ENCODE measurements at regions not wholly inside any gene's neighbourhood (a gene's known extent, or its start where the extent isn't known, plus 50 kb on each side); places are given as distances from the start of the nearest gene placed in this dataset.
"Not testable (repeated sequence)": the region's sequence is repeated elsewhere in the genome, so short reads cannot be mapped to it uniquely, and the experiment has no call there.

DNA sequence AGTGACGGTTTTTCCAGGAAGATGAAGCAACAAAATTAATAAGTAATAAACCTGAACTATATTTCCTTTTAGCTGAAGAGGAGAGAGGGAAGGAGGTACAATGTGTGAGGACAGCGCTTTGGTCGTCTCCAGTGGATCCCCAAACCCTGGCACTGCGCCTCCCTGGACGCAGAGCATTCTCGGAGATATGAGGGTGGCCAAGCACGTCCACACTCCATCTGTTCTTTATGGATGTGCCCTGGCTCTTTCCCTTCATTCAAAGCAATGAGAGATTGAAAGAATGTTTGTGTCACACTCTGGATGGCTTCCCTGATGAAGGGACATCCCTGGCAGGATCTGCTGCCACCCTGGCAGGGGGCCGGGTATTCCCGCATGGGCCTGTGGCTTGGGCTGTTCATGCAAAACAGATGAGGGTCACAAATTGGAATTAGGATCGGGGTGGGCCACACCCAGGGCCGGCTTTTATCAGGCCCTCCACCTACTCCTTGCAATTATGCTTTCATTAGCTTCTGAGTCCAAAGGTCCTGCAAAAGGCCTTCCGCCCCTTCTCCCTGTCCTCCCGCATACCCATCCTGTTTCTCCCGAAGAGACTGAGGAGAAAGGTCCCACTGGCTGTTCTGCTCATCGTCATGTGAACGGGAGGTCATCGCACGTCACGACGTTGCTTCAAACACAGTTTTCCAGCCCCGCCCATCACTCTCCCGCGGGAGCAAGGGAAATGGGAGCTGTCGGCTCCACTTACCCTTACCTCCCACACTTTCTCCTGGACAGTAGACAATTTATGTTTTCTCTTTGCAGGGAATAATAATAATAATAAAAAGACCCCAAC, 286.1 kb upstream of the IRX4 start:
- no peak for DNase-seq (ENCODE audit: low read depth)

DNA sequence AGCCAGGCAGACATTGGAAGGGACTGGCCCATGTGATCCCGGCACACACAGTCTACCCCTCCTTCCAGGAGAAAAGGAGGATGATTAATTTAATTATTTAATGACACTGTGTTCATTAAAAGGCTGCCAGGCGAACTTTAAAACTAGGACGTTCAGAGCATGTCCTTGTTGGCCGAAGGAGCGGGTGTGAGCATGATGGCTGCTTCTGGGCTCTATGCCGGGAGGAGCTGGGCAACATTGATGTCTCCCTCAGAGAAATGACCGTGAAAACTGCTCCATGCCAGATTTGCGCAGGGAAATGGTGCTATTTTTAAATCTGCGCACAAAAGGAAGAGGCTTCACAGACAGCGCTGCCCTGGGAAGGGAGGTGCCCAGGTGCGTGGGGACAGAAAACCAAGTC, 284.9 kb upstream of the IRX4 start:
- DNase-seq (ENCODE audit: low read depth) = no peak

DNA sequence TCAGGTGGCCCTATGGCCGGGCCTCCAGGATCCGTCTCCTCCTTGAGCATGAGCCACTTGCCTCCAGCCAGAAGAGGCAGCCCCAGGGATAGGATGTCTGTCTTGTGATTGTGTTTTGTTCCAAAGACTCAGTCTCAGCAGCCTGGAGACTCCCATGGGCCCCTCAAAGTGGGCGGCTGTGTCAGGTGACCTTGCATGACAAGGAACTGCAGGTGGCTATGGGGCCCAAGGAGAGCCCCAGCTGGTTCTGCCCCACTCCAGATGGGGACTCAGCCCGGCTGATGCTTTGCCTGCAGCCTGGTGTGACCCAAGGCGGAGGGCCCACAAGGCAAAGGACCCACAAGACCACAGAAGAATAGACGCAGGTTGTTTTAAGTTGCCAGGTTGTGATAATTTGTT, 284.3 kb upstream of the IRX4 start:
- no peak for DNase-seq (ENCODE audit: low read depth)

DNA sequence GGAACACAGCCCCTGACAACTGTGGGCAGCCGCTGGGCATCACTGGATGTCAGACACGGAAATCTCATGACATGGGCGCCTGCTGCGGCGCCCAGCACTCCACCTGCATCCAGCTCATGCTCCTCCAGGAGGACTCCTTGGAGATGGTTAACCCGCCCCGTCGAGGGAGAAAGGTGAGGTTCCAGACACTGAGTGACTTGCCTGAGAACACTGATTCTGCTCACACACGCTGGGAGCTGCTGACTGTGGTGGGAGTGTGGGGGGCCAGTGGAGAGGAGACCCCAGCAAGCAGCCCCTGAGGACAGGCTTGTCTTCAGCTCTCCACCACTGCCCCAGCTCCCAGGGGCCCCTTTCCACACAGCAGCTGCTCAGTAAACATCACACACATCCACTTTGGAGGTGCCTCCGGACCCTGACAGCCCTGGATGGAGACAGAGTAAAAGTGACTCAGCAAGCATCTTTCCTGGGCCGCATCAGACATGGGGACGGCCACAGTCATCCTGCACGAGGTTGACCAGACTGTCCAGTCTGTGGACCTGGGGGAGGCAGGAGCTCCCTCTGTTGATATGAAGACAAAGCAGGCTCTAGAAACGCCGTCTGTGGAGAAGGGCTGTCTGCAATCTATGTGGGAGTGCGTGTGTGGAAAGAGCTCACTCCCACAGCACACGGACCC, 283.7 kb upstream of the IRX4 start:
- no peak for DNase-seq (ENCODE audit: low read depth)

DNA sequence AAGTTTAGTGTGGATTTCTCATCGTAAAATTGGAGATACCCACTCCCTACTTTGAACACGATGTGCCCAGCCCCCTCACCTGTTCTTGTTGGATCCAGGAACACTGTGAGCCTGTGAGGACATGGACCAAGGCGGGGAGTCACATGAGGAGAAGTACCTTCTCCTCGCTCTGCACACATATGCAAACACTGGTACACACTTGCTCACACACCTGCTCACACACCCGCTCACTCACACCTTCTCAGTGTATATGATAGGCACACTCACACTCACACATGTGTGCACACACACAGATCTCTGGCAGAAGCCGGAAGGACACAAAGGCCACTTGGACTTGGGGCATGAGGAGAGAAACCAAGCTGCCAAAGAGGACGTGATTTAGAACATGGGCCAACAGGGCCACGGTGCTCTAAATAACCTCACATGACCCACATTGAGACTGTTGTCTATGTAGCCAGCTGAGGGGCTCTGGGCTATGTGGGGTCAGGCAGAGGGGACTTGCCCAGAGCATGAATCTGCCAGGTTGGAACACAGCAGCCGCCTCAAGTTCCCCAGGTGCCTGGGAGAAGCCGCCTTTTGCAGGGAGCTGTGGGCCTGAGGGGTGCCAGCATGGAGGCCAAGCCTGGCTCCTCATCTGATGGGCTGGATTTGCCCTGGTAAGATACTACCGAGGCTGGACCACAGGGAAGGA, 283.0 kb upstream of the IRX4 start:
- no peak for DNase-seq (ENCODE audit: low read depth)

DNA sequence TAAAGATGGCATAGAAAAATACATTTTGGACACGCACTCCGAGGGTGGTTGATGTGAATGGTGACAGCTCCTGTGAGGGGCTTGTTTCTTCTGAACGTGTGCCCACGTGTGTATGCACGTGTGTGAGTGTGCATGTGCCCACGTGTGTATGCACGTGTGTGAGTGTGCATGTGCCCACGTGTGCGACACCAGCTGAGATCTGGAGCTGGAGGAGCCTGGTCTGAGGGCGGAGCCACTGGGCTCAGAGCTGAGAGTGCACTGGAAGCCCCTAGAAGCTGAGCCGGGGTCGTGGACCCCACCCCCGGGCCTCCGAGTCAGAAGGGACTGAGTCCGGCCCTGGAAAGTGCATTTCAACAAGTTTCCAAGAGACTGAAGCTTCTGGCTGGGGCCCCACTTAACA, 282.5 kb upstream of the IRX4 start:
- DNase-seq (ENCODE audit: low read depth) = no peak

DNA sequence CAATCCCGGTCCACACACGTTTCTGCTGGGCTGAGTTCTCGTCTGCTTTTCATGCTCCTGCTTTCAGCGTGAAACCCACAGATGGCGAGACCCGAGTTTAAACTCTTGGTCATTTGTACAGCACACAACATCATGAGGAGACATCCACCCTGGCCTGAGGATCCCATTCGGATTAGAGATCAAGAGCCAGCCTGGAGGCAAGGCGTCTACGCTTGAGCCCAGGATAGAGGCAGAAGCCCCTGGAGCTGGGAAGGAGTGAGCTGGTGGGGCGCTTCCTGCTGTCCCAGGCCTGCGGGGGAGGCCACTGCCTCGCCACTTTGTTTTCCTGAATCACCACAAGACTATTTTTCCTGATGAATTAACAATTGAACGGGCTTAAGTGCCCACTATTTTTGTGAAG, 281.9 kb upstream of the IRX4 start:
- no peak for DNase-seq (ENCODE audit: low read depth)

DNA sequence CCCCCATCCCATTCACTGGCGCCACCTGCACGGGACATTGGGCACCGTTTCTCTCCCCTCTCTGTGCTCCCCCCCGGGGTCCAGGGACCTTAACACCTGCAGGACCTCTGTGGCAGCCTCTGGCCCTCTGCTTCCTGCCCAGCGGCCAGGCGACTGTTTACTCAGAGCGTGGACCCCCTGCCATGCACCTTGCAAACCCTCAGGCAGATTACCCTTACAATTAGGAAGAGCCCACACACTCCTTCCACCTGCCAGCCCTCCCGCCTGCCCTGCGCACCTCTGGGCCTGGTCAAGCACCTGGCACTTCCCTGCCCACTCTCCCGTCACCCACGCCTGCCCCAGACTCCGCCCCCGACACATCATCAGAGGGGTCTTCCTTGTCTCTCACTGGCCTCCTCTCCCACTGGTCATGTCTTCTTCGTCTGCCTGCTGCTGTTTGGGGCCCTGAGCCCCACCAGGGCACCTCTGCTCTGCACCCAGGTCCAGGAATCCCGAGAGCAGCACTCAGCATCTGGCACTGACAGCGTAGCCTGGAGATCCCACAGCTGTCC, 281.3 kb upstream of the IRX4 start:
- DNase-seq (ENCODE audit: low read depth) = no peak

DNA sequence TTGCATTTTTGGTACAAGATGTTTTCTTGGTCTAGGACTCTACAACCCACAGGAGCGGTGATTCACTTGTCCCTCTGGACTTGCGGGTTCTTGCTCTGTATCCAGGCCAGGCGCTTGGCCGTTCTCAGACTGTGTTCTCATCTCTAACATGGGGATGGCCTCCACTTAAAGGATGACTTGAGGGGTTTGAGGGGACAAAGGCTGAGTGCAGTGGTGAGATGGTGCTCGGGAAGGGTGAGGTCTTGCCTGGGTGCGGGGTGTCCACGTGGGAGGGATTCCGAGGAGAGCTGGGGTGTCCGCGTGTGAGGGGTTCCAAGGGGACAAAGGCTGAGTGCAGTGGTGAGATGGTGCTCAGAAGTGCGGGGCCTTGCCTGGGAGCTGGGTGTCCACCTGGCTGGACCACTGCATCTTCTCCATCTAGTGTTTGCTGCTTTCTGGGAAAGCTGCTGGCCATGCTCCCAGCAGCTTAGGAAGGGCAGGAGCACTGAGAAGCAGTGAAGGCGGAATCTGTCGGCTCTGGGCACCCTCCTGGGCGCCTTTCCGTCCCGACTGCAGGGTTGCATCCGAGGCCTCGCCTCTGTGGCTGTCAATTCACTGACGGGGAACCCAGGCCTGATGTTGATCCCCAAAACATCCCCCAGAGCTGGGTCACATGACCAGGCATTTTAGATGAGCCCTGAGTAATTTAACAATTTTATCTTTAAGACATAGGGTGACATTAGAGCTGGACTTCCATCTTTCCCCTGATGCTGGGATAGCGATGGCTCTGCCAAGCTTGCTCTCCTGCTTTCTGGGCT, 280.5 kb upstream of the IRX4 start:
- DNase-seq (ENCODE audit: low read depth) = no peak

DNA sequence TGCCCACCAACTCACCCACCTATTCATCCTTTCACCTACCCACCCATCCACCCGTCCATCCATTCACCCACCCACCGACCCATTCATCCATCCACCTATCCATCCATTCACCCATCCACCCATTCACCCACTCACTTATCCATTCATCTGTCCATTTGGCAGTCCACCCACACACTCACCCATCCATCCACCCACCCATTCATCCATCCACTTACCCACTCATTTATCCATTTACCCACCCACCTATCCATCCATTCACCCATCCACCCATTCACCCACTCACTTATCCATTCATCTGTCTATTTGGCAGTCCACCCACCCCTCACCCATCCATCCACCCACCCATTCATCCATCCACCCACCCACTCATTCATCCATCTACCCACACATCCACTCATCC, 278.1 kb upstream of the IRX4 start:
- DNase-seq (ENCODE audit: low read depth) = no peak

DNA sequence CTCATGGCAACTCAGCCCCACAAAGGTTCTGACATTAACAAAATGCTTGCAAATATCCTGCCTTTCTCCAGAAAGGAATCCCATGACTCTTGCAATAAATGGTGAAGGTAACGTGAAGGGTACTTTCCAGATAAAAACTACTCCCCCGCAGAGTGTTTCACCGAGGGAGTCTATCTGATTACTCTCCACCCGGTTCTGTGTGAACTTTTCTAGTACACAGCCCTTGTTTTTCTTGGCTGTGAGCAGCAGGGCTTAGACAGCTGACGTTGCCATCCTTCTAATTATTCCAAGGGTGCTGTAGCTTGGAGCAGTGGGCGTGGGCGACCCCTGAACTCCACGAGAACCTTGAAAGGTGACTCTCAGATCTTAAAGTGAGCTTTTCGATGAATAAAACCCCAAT, 276.0 kb upstream of the IRX4 start:
- DNase-seq (ENCODE audit: low read depth) = no peak

DNA sequence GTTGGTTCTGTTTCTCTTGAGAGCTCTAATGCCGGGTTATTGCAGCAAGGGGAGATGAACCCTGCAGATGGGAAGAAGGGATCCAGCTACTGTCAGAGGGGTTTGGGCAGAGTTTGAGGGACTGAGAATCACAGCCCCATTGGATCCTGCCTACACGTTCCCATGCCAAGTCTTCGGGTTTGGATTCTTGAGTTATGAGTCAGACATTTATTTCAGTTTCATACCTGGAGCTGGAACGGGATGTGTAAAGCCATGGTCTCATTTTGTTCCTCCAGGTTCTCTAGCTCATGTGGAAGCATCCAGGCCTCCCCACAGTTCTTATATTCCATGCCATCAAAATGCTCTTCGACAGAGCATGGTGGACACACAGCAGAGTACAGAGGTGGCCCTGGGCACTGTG, 275.4 kb upstream of the IRX4 start:
- no peak for DNase-seq (ENCODE audit: low read depth)

DNA sequence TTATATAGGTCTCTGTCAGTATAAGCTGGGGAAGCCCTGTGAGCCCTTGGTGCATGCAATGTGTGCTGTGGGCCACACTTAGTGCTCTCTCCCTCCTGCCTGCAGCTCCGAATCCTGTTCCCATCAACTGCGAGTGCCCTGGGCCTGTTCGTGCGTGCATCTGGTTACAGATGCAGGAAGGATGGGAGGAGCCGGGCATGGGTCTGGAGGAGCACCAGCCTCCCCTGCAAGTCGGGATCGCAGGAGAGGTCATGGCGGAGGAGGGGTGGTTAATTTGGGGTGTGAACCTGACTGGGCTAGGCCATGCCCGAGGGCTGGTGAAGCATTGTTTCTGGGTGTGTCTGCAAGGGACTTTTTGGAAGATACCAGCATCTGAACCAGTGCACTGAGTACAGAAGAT, 274.6 kb upstream of the IRX4 start:
- no peak for DNase-seq (ENCODE audit: low read depth)

DNA sequence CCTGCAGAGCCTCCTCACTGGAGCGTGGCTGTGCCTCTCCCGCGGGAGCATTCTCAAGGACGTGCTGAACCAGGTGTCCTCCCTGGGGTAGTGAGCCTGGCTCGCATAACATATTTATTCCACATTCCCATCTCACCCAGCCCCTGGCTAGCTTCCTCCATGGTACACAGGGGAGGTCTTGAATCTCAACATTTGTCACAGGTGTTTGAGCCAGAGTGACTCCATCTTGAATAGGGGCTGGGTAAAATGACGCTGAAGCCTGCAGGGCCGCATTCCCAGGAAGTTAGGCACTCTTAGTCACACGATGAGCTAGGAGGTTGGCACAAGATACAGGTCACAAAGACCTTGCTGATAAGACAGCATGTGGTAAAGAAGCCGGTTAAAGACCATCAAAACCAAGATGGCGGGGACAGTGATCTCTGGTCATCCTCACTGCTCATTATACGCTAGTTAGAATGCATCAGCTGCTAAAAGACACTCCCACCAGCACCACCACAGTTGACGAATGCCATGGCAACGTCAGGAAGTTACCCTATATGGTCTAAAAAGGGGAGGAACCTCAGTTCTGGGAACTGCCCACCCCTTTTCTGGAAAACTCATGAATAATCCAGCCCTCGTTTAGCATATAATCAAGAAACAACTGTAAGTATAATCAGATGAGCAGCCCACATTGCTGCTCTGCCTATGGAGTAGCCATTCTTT, 273.8 kb upstream of the IRX4 start:
- DNase-seq (ENCODE audit: low read depth) = no peak

DNA sequence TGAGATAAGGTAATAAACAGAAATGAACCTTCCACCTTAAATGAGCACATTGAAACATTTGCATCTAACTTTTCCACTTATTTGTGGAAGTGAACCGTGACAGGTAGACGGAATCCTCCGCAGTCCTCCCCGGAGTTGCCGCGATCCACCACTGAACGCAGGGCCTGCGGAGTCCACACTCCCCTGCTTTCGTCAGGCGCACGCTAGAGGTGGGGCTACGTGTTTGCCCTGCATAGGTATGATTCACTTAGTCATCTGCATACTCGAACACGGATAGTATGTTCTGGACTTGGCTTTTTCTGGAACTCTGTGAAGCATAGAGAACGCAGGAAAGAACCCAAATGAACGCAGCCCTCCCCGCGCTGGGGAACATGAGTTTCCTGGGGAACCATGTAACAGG, 272.8 kb upstream of the IRX4 start:
- no peak for DNase-seq (ENCODE audit: low read depth)

DNA sequence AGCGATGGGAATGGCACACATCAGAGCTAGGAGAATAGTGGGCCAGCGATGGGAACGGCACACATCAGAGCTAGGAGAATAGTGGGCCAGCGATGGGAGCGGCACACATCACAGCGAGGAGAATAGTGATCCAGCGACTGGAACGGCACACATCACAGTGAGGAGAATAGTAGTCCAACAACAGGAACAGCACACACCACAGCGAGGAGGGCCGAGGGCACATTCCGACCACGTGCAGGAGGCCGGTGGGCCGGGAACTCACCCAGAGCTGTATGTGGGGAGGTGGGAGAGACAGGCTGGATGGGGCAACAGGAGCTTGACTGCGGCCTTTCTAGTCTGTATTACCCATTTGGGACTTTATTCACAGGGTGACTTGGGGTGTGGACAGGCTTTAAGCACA, 271.1 kb upstream of the IRX4 start:
- no peak for DNase-seq (ENCODE audit: low read depth)

DNA sequence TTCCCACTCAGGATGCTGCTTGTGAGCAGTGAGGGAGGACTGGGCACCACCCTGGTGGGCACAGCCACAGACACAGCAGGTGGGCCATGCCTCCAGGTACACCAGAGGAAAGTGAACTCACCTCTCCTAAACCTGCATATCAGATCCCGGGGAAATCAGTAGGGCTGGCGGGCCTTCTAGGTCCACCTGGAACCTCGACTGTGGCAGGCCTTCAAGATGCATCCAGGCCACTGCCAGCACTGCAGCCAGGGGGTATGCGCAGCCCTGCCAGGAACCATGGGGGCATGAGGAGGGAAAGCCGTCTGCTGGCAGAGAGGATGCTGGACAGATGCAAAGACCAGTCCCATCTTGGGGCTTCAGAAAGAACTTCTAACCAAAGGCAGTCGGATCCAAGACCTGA, 270.6 kb upstream of the IRX4 start:
- no peak for DNase-seq (ENCODE audit: low read depth)

DNA sequence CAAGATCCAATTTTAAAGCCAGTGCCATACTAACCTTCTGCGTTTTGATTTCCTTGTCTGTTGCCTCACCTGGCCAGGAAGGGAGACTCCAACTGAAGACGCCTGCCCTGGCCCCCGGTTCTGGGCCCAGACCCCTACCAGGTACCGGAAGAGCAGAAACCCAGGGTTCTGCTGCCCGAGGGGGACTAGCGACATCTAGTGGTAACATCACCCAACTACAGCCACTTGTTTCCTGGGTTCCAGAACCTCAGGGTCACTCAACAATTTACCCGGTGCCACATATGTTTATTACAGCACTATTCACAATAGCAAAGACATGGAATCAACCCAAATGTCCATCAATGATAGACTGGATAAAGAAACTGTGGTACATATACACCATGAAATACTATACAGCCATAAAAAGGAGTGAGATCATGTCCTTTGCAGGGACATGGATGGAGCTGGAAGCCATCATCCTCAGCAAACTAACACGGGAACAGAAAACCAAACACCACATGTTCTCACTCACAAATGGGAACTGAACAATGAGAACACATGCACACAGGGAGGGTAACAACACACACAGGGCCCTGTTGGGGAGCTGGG, 268.7 kb upstream of the IRX4 start:
- DNase-seq (ENCODE audit: low read depth) = not testable (repeated sequence)

DNA sequence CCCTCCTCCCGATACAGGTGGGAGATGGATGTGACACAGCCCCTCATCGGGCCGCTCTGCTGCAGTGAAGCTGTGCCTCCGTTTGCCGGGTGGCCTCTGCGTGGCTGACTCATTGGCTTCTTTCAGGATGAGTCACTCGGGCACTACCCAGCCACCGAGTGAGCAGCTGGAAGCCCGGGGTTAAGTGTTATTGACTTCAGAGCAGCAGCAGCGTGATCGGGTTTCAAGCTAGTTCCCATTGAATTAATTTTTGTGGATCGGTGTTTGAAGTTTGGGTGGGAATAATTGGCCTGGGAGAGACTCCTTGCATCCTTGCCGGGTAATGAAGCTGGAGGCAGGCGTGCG, 266.4 kb upstream of the IRX4 start:
- peak; percentile 65 for DNase-seq (ENCODE audit: low read depth)

DNA sequence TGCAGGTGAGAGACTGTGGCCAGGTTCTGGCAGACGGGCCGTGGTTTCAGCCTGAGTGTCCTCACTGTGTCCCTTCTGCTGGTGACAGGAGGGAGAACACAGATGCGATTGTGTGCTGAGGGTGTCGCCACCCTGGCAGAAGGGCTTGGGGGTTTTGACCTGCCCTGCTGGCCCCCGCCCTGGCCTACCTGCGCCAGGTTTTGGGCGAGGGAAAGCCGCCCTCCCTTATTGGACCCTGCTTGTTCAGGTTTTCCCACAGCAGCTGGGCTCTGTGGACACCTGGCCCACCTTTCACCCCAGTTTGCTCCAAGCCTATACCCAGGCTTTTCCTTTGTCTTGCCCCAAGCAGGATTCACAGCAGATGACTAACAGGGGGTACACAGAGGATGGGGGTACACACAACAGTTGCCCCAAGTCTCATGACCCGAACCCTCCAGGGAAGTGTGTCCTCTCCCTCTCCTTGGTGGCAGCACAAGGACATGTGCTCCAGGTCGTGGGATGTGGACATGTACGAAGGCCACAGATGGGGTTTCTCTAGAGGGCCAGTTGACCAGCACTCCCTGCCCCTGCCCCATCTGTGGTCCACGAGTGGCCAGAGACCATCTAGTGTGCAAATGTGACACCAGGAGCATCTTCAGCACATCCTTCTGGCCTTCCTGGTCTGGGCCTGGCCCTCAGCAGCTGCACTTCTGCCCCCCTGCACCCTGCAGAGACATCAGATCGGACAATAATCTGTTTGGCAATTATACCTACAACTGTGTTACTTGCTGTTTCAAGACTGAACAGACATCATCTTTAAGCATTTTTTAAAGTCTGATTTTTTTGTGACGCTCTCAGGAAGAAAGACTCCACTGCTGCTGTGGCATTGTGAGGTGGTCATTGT, 265.8 kb upstream of the IRX4 start:
- DNase-seq (ENCODE audit: low read depth) = no peak

Measured in fibroblast of gingiva (primary cell).